ENCODE measurements at regions not wholly inside any gene's neighbourhood (a gene's known extent, or its start where the extent isn't known, plus 50 kb on each side); places are given as distances from the start of the nearest gene placed in this dataset.
"Not testable (repeated sequence)": the region's sequence is repeated elsewhere in the genome, so short reads cannot be mapped to it uniquely, and the experiment has no call there.

GRCh38 chr15:75775296-75776064, 62.8 kb upstream of the CSPG4 start:
- TF ChIP-seq CTCF (IDR thresholded peaks at IDR 0.05; ENCODE audit: low read depth, low read length, missing input control) (no peak), MAX (IDR thresholded peaks at IDR 0.05) (no peak), YY1 (IDR thresholded peaks at IDR 0.05) (no peak), FOXA2 (IDR thresholded peaks at IDR 0.05) (no peak), TAF1 (conservative IDR thresholded peaks at IDR 0.05) (no peak), JUND (IDR thresholded peaks at IDR 0.05) (no peak), HNF4G (IDR thresholded peaks at IDR 0.05) (no peak), RXRA (IDR thresholded peaks at IDR 0.05) (no peak), ZBTB33 (IDR thresholded peaks at IDR 0.05) (no peak), GABPA (IDR thresholded peaks at IDR 0.05 in 1 of 2, conservative IDR thresholded peaks at IDR 0.05 in 1 of 2) (no peak), RAD21 (IDR thresholded peaks at IDR 0.05) (no peak), FOXA1 (IDR thresholded peaks at IDR 0.05) (no peak), EGR1 (IDR thresholded peaks at IDR 0.05; ENCODE audit: low read depth in 2 of 2) (no peak), SP1 (IDR thresholded peaks at IDR 0.05) (no peak), ATF3 (IDR thresholded peaks at IDR 0.05) (no peak)

GRCh38 chr15:75773974-75774373, 61.3 kb upstream of the CSPG4 start:
- H3K36me3 ChIP-seq (ENCODE audit: control insufficient read depth in 4 of 4, insufficient read depth in 3 of 4, low read depth in 1 of 4, low read length in 3 of 4); H3K9ac ChIP-seq (ENCODE audit: low read depth in 1 of 2, low read length in 2 of 2); H3K27ac ChIP-seq (ENCODE audit: low read depth in 1 of 2, low read length in 2 of 2); H3K4me3 ChIP-seq (ENCODE audit: low read depth in 1 of 3, low read length in 3 of 3); H3K9me3 ChIP-seq (ENCODE audit: control insufficient read depth in 4 of 4, low read length in 3 of 4); DNase-seq (ENCODE audit: low spot score); H3K27me3 ChIP-seq (ENCODE audit: control insufficient read depth in 4 of 4, insufficient read depth in 4 of 4, low read length in 3 of 4): not testable (repeated sequence)
- WGBS = 40% methylated on average over 2 of the region's 3 CpGs
- peaks cover 6 to 39% (median 15%) of the 10 kb centered on the region in 4 donors for H3K4me1 ChIP-seq (ENCODE audit: control insufficient read depth in 4 of 4, insufficient read depth in 4 of 4, low read length in 3 of 4)

More at GRCh38 chr15:75775296-75776064, 62.8 kb upstream of the CSPG4 start:
- 86% methylated on average over 9 of the region's 9 CpGs for WGBS
- no peak for DNase-seq (ENCODE audit: low spot score)
- no peaks in the 10 kb centered on the region for H3K9me3 ChIP-seq (ENCODE audit: control insufficient read depth in 4 of 4, low read length in 3 of 4)
- H3K9ac ChIP-seq (ENCODE audit: low read depth in 1 of 2, low read length in 2 of 2) = no peak overlapping the region
- H3K4me1 ChIP-seq (ENCODE audit: control insufficient read depth in 4 of 4, insufficient read depth in 4 of 4, low read length in 3 of 4) = peaks cover 2 to 35% (median 14%) of the 10 kb centered on the region in 4 donors
- no peaks in the 10 kb centered on the region for H3K27me3 ChIP-seq (ENCODE audit: control insufficient read depth in 4 of 4, insufficient read depth in 4 of 4, low read length in 3 of 4)
- no peaks in the 10 kb centered on the region for H3K36me3 ChIP-seq (ENCODE audit: control insufficient read depth in 4 of 4, insufficient read depth in 3 of 4, low read depth in 1 of 4, low read length in 3 of 4)
- H3K4me3 ChIP-seq (ENCODE audit: low read depth in 1 of 3, low read length in 3 of 3) = no peak overlapping the region
- H3K27ac ChIP-seq (ENCODE audit: low read depth in 1 of 2, low read length in 2 of 2) = no peak overlapping the region
